ENCODE measurements at regions not wholly inside any gene's neighbourhood (a gene's known extent, or its start where the extent isn't known, plus 50 kb on each side); places are given as distances from the start of the nearest gene placed in this dataset.

DNA sequence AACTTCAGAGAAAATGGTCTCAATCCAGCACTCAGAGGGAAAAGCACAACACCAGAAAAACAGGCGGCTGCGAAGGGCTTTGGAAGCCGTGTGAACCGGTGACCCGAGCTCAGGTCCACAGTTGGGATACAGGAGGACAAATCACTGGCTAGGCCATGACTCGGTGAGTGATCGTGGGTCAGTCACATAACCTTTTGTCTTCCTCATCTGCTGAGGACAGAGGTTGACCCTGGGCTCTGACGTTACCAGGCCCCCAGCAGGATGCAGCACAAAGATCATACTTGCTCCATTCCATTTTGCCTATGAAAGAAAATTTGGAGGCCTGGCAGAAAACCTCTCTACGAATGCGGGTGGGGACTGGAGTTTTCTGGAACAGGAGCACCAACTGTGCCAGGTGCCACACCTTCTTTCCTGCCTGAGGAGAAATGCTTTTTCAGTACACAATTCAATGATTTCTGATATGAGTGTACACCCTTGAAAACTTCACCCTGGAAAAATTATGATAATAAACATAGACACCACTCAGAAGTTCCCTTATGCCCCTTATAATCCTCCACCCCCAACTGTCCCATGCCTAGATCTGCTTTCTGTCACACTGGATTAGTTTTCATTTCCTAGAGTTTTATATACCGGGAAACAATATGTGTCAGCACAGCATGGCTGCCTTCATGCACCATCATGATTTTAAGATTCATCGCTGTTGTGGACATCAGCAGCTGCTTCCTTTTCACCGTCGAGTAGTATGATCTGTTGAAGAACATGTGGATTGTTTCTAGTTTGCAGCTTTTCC, 85.3 kb upstream of the RALGAPA2 start:
- TF ChIP-seq, protein P1, sequence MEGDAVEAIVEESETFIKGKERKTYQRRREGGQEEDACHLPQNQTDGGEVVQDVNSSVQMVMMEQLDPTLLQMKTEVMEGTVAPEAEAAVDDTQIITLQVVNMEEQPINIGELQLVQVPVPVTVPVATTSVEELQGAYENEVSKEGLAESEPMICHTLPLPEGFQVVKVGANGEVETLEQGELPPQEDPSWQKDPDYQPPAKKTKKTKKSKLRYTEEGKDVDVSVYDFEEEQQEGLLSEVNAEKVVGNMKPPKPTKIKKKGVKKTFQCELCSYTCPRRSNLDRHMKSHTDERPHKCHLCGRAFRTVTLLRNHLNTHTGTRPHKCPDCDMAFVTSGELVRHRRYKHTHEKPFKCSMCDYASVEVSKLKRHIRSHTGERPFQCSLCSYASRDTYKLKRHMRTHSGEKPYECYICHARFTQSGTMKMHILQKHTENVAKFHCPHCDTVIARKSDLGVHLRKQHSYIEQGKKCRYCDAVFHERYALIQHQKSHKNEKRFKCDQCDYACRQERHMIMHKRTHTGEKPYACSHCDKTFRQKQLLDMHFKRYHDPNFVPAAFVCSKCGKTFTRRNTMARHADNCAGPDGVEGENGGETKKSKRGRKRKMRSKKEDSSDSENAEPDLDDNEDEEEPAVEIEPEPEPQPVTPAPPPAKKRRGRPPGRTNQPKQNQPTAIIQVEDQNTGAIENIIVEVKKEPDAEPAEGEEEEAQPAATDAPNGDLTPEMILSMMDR (IDR thresholded peaks at IDR 0.05), result no peak
- no peak for TF ChIP-seq POLR2A (IDR thresholded peaks at IDR 0.05)

Measured in thyroid gland (tissue), 4 donors.